Uterus (tissue), 3 donors: ENCODE measurements at regions not wholly inside any gene's neighbourhood (a gene's known extent, or its start where the extent isn't known, plus 50 kb on each side); places are given as distances from the start of the nearest gene placed in this dataset.
"Not testable (repeated sequence)": the region's sequence is repeated elsewhere in the genome, so short reads cannot be mapped to it uniquely, and the experiment has no call there.

ENCODE experiments used
- DNase-seq, 2 donors: peaks; one replicate each; pipeline ENCODE4 v3.0.0-alpha.2; 2019 to 2020
- H3K27ac ChIP-seq, 2 donors: fragments of 200-600 bp; sonication (generic); 1 replicate in 1 of 2; 2 replicates in 1 of 2; pipeline ENCODE4 v1.5.1; 2016 to 2018
- H3K27me3 ChIP-seq, 2 donors: fragments of 200-600 bp; sonication (generic); one replicate each; pipeline ENCODE4 v1.5.1; 2018 to 2019; ENCODE audit warnings: control low read depth in 1 of 2
- H3K36me3 ChIP-seq, 2 donors: fragments of 200-600 bp; sonication (generic); one replicate each; pipeline ENCODE4 v1.5.1; 2019; ENCODE audit warnings: control low read depth in 1 of 2
- H3K4me1 ChIP-seq, 2 donors: fragments of 200-600 bp; sonication (generic); one replicate each; pipeline ENCODE4 v1.5.1; 2018 to 2019; ENCODE audit warnings: control low read depth in 1 of 2
- H3K4me3 ChIP-seq, 2 donors: fragments of 200-600 bp; sonication (generic); 1 replicate in 1 of 2; 2 replicates in 1 of 2; pipeline ENCODE4 v1.5.1; 2018 to 2019; ENCODE audit warnings: mild to moderate bottlenecking in 1 of 2
- H3K9me3 ChIP-seq, 2 donors: fragments of 200-600 bp; sonication (generic); one replicate each; pipeline ENCODE4 v1.5.1; 2019; ENCODE audit warnings: control low read depth in 1 of 2
- POLR2A ChIP-seq, 2 donors: fragments of 450-650 bp; IDR thresholded peaks; one replicate each; pipeline ENCODE4 v1.6.1; 2016; ENCODE audit warnings: antibody characterized with exemption in 2 of 2, mild to moderate bottlenecking in 1 of 2, moderate library complexity in 1 of 2
- intact Hi-C: fragments of 100-400 bp; cut with DNase I; formaldehyde crosslinking; loops from one replicate; pipeline ENCODE4 v1.15.1; 2023; ENCODE audit warnings: low total_unique reads
- TF ChIP-seq, protein P1 (sequence below), 4 experiments: fragments of 200-600 bp in 2 of 4; fragments of 450-650 bp in 2 of 4; sonication (generic) in 2 of 4; IDR thresholded peaks; one replicate each; pipeline ENCODE4 v1.5.1; 2016 to 2019; ENCODE audit warnings: antibody characterized with exemption in 4 of 4, mild to moderate bottlenecking in 2 of 4, moderate library complexity in 1 of 4
- donor health status: DM: yes; HTN: yes; CAD: no.

DNA sequence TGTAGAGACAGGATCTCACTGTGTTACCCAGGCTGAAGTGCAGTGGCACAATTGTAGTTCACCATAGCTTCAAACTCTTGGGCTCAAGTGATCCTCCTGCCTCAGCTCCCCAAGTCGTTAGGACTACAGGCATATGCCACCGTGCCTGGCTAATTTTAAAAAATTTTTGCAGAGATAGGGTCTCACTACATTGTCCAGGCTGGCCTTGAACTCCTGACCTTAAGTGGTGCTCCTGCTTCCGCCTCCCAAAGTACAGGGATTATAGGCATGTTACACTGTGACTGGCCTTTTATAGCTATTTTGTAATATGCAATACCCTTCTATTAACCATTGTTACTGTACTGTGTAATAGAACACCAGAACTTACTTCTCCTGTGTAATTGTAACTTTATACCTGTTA is 139.3 kb upstream of the ZNF267 start:
- H3K27ac ChIP-seq: no peak overlapping the region
- TF ChIP-seq, protein P1, sequence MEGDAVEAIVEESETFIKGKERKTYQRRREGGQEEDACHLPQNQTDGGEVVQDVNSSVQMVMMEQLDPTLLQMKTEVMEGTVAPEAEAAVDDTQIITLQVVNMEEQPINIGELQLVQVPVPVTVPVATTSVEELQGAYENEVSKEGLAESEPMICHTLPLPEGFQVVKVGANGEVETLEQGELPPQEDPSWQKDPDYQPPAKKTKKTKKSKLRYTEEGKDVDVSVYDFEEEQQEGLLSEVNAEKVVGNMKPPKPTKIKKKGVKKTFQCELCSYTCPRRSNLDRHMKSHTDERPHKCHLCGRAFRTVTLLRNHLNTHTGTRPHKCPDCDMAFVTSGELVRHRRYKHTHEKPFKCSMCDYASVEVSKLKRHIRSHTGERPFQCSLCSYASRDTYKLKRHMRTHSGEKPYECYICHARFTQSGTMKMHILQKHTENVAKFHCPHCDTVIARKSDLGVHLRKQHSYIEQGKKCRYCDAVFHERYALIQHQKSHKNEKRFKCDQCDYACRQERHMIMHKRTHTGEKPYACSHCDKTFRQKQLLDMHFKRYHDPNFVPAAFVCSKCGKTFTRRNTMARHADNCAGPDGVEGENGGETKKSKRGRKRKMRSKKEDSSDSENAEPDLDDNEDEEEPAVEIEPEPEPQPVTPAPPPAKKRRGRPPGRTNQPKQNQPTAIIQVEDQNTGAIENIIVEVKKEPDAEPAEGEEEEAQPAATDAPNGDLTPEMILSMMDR (IDR thresholded peaks at IDR 0.05): no peak
- TF ChIP-seq POLR2A (IDR thresholded peaks at IDR 0.05): no peak
- no peak for DNase-seq
- no peaks in the 10 kb centered on the region for H3K27me3 ChIP-seq
- no peak overlapping the region for H3K4me3 ChIP-seq
- no peaks in the 10 kb centered on the region for H3K4me1 ChIP-seq
- no peaks in the 10 kb centered on the region for H3K36me3 ChIP-seq
- H3K9me3 ChIP-seq: peaks cover 0 to 4% of the 10 kb centered on the region in 2 donors
- intact Hi-C loops: no loop called here

DNA sequence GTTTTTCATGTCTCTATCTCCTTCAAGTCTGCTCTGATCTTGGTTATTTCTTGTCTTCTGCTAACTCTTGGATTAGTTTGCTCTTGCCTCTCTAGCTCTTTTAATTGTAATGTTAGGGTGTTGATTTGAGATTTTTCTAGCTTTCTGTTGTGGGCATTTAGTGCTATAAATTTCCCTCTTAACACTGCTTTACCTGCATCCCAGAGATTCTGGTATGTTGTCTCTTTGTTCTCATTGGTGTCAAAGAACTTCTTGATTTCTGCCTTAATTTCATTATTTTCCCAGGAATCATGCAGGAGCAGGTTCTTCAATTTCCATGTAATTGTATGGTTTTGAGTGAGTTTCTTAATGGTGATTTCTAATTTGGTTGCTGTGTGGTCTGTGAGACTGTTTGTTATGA is 128.5 kb upstream of the ZNF267 start:
- H3K27me3 ChIP-seq, H3K27ac ChIP-seq, H3K4me3 ChIP-seq, DNase-seq, H3K4me1 ChIP-seq, intact Hi-C loops, H3K36me3 ChIP-seq: not testable (repeated sequence)
- peaks cover 0 to 55% of the 10 kb centered on the region in 2 donors for H3K9me3 ChIP-seq

DNA sequence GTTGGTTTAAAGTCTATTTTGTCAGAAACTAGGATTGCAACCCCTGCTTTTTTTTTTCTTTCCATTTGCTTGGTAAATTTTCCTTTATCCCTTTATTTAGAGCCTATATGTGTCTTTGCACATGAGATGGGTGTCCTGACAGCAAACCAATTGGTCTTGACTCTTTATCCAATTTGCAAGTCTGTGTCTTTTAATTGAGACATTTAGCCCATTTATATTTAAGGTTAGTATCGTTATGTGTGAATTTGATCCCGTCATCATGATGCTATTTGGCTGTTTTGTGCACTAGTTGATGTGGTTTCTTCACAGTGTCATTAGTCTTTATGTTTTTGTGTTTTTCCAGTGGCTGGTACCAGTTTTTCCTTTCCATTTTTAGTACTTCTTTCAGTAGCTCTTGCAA is 127.7 kb upstream of the ZNF267 start:
- Histone ChIP-seq H3K27me3 (no peaks in the 10 kb centered on the region), H3K4me3 (no peak overlapping the region), H3K36me3 (no peaks in the 10 kb centered on the region), H3K27ac (no peak overlapping the region), H3K9me3 (peaks cover 0 to 60% of the 10 kb centered on the region in 2 donors), H3K4me1 (no peaks in the 10 kb centered on the region)
- DNase-seq: no peak
- intact Hi-C loops: no loop called here
- TF ChIP-seq, protein P1 (IDR thresholded peaks at IDR 0.05): no peak
- TF ChIP-seq POLR2A (IDR thresholded peaks at IDR 0.05): no peak

DNA sequence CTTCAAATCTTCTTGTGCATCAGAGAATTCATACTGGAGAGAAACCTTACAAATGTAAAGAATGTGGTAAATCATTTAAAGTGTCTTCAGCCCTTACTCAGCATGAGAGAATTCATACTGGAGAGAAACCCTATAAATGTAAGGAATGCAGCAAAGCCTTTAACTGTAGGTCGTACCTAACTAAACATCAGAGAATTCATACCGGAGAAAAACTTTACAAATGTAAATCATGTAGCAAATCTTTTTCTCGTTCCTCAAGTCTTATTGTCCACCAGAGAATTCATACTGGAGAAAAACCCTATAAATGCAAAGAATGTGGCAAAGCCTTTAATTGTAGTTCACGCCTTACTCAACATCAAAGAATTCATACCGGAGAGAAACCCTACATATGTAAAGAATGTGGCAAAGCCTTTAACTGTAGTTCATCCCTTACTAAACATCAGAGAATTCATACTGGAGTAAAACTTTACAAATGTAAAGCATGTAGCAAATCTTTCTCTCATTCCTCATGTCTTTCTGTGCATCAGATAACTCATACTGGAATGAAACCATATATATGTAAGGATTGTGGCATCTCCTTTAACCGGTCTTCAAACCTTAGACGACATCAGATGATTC is 118.5 kb upstream of the ZNF267 start:
- no peak overlapping the region for H3K4me3 ChIP-seq
- H3K27ac ChIP-seq: no peak overlapping the region
- intact Hi-C loops: no loop called here
- TF ChIP-seq POLR2A (IDR thresholded peaks at IDR 0.05): no peak
- TF ChIP-seq, protein P1 (IDR thresholded peaks at IDR 0.05): no peak
- H3K4me1 ChIP-seq: no peaks in the 10 kb centered on the region
- peaks cover 0 to 1% of the 10 kb centered on the region in 2 donors for H3K36me3 ChIP-seq
- H3K27me3 ChIP-seq: no peaks in the 10 kb centered on the region
- no peak for DNase-seq
- H3K9me3 ChIP-seq: peaks cover 0 to 76% of the 10 kb centered on the region in 2 donors

DNA sequence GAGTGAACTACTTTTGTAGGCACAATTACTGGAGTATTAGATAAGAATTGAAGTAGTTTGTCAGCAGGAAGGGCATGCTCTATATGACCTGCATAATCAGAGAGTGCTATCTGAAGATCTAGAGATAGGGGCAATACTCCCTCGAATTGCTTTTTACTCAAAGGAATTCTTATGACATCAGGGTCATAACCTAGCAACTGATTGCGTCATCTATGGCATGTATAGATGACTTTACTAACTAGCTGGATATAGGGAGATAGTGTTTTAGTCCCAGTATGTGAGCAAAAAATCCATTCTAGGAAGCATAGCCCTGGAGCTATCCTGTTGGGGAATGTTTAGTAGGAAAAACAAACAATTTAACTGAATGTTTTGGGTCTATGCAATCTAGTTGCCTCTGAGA is 109.5 kb upstream of the ZNF267 start:
- DNase-seq: no peak
- H3K27ac ChIP-seq: no peak overlapping the region
- H3K27me3 ChIP-seq: no peaks in the 10 kb centered on the region
- no peaks in the 10 kb centered on the region for H3K4me1 ChIP-seq
- peaks cover 0 to 44% of the 10 kb centered on the region in 2 donors for H3K9me3 ChIP-seq
- no peak for TF ChIP-seq POLR2A (IDR thresholded peaks at IDR 0.05)
- TF ChIP-seq, protein P1 (IDR thresholded peaks at IDR 0.05): no peak
- no peak overlapping the region for H3K4me3 ChIP-seq
- intact Hi-C loops: no loop called here
- H3K36me3 ChIP-seq: no peaks in the 10 kb centered on the region

DNA sequence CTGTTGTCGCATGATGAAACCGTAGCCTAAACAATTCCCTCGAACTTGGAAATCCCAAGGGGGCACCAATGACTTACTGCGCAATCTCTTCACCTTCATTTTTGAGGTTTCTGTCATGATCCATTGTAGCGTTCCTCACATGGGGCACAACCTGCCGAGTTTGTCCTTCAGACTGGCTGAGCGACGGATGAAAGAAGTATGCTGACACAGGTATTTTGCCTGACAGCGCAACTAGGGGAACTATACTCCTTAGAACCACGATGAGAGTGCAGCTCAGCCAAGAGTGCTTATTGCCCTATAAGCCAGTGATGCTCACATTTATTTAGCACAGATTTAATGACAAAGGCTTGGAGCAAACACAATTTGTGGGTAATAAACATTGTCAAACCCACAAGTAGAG is 106.3 kb upstream of the ZNF267 start:
- TF ChIP-seq, protein P1 (IDR thresholded peaks at IDR 0.05): no peak
- TF ChIP-seq POLR2A (IDR thresholded peaks at IDR 0.05): no peak
- intact Hi-C loops: no loop called here
- Histone ChIP-seq H3K4me3 (no peak overlapping the region), H3K4me1 (no peaks in the 10 kb centered on the region), H3K27me3 (no peaks in the 10 kb centered on the region), H3K9me3 (peaks cover 0 to 42% of the 10 kb centered on the region in 2 donors), H3K27ac (no peak overlapping the region), H3K36me3 (no peaks in the 10 kb centered on the region)
- DNase-seq: no peak
